Activated CD8-positive, alpha-beta memory T cell treated with anti-CD3 and anti-CD28 coated beads for 36 hours (primary cell): ENCODE measurements at regions not wholly inside any gene's neighbourhood (a gene's known extent, or its start where the extent isn't known, plus 50 kb on each side); places are given as distances from the start of the nearest gene placed in this dataset.
"Not testable (repeated sequence)": the region's sequence is repeated elsewhere in the genome, so short reads cannot be mapped to it uniquely, and the experiment has no call there.

Source experiments
- CTCF ChIA-PET: fragments of 350-600 bp; sonication (Branson Sonifier 250); formaldehyde crosslinking; loops from one replicate; lab custom pipeline; 2021; ENCODE audit warnings: antibody characterized with exemption; lab: Charles Lee
- POLR2A ChIA-PET: fragments of 350-600 bp; sonication (Branson Sonifier 250); formaldehyde crosslinking; loops from one replicate; lab custom pipeline; 2021; ENCODE audit warnings: antibody characterized with exemption; lab: Charles Lee

GRCh38 chr22:11341387-11342068 lies 4186.5 kb upstream of the OR11H1 start:
- CTCF ChIA-PET, POLR2A ChIA-PET: not testable (repeated sequence)

- CTCF ChIA-PET, POLR2A ChIA-PET: not testable (repeated sequence)
Measured at GRCh38 chr22:11351181-11351580, 4176.8 kb upstream of the OR11H1 start.

GRCh38 chr22:11352287-11352686 lies 4175.7 kb upstream of the OR11H1 start:
- CTCF ChIA-PET: not testable (repeated sequence)

GRCh38 chr22:11360632-11361031 lies 4167.4 kb upstream of the OR11H1 start:
- ChIA-PET CTCF (no interaction called here), POLR2A (no interaction called here)

More at GRCh38 chr22:11352287-11352686, 4175.7 kb upstream of the OR11H1 start:
- POLR2A ChIA-PET: not testable (repeated sequence)

- CTCF ChIA-PET, POLR2A ChIA-PET: not testable (repeated sequence)
Measured at GRCh38 chr22:11361496-11361895, 4166.5 kb upstream of the OR11H1 start.

- POLR2A ChIA-PET, CTCF ChIA-PET: not testable (repeated sequence)
Measured at GRCh38 chr22:11369612-11370307, 4158.2 kb upstream of the OR11H1 start.

- CTCF ChIA-PET, POLR2A ChIA-PET: not testable (repeated sequence)
Measured at GRCh38 chr22:11370311-11370710, 4157.7 kb upstream of the OR11H1 start.
